Endodermal cell (in vitro differentiated cells): ENCODE measurements at regions not wholly inside any gene's neighbourhood (a gene's known extent, or its start where the extent isn't known, plus 50 kb on each side); places are given as distances from the start of the nearest gene placed in this dataset.

Source experiments
- DNase-seq: peaks from one replicate; pipeline ENCODE4 v3.0.0-alpha.2; 2017
- H3K27ac ChIP-seq: 2 replicates; pipeline ENCODE4 v1.5.1; 2013; ENCODE audit warnings: mild to moderate bottlenecking, low read depth, low read length, moderate library complexity
- H3K27me3 ChIP-seq: 2 replicates; pipeline ENCODE4 v1.6.1; 2013; ENCODE audit warnings: mild to moderate bottlenecking, low read length, moderate library complexity; ENCODE audit not compliant: insufficient read depth, control insufficient read depth, poor library complexity, severe bottlenecking
- H3K36me3 ChIP-seq: 2 replicates; pipeline ENCODE4 v1.7.0; 2013; ENCODE audit warnings: mild to moderate bottlenecking, low read length, moderate library complexity; ENCODE audit not compliant: control insufficient read depth, insufficient read depth
- H3K4me1 ChIP-seq: one replicate; pipeline ENCODE4 v1.7.0; 2013; ENCODE audit warnings: low read length; ENCODE audit not compliant: control insufficient read depth, insufficient read depth
- H3K4me3 ChIP-seq: 2 replicates; pipeline ENCODE4 v1.5.1; 2013; ENCODE audit warnings: mild to moderate bottlenecking, low read length, moderate library complexity
- H3K9ac ChIP-seq: 2 replicates; pipeline ENCODE4 v1.6.1; 2013; ENCODE audit warnings: mild to moderate bottlenecking, low read length, moderate library complexity; ENCODE audit not compliant: poor library complexity, severe bottlenecking; ENCODE audit errors: extremely low read depth
- H3K9me3 ChIP-seq: 2 replicates; pipeline ENCODE4 v1.6.1; 2013; ENCODE audit warnings: mild to moderate bottlenecking, low read length, moderate library complexity; ENCODE audit not compliant: control insufficient read depth
- H3K27ac Mint-ChIP-seq: 2 replicates; pipeline ENCODE4 v1.8.0; 2020; ENCODE audit warnings: mixed read lengths
- H3K27me3 Mint-ChIP-seq: 2 replicates; pipeline ENCODE4 v1.8.0; 2021; ENCODE audit warnings: mild to moderate bottlenecking, mixed read lengths; ENCODE audit not compliant: insufficient read depth
- H3K36me3 Mint-ChIP-seq: 2 replicates; pipeline ENCODE4 v1.8.0; 2020; ENCODE audit warnings: low read depth, mixed read lengths
- H3K4me1 Mint-ChIP-seq: 2 replicates; pipeline ENCODE4 v1.8.0; 2020; ENCODE audit warnings: mixed read lengths
- H3K4me3 Mint-ChIP-seq: 2 replicates; pipeline ENCODE4 v1.8.0; 2020; ENCODE audit warnings: mild to moderate bottlenecking, moderate library complexity, mixed read lengths
- H3K9me3 Mint-ChIP-seq: 2 replicates; pipeline ENCODE4 v1.8.0; 2020; ENCODE audit warnings: mild to moderate bottlenecking, mixed read lengths
- CTCF ChIP-seq: fragments of 200-600 bp; sonication (generic); conservative IDR thresholded peaks from 2 replicates; pipeline ENCODE4 v1.5.0; 2021; ENCODE audit warnings: antibody characterized with exemption, mild to moderate bottlenecking
- WGBS, 2 experiments: methylation state at CpG; one replicate each; pipeline versions ENCODE4 v1.1.5 to v1.1.7; 2013; ENCODE audit warnings: missing lambda C conversion rate in 2 of 2, mixed read lengths in 1 of 2; ENCODE audit not compliant: insufficient coverage in 1 of 2, insufficient read length in 1 of 2; 5-methylcytosine and 5-hydroxymethylcytosine counted together

GRCh38 chr15:99473981-99474906 lies 91.5 kb upstream of the MEF2A start:
- peak overlapping the region; percentile 34 for H3K27ac ChIP-seq
- no peak for DNase-seq
- Mint-ChIP-seq H3K4me1 (peaks cover 7% of the 10 kb centered on the region), H3K36me3 (no peaks in the 10 kb centered on the region), H3K4me3 (no peak overlapping the region), H3K9me3 (no peaks in the 10 kb centered on the region), H3K27me3 (no peaks in the 10 kb centered on the region), H3K27ac (no peak overlapping the region)
- no peak overlapping the region for H3K9ac ChIP-seq
- no peaks in the 10 kb centered on the region for H3K27me3 ChIP-seq
- no peaks in the 10 kb centered on the region for H3K4me1 ChIP-seq
- WGBS, 2 experiments: 95 to 96% methylated on average over 18 to 24 of the region's 24 CpGs
- no peak for TF ChIP-seq CTCF
- no peaks in the 10 kb centered on the region for H3K36me3 ChIP-seq
- no peaks in the 10 kb centered on the region for H3K9me3 ChIP-seq
- no peak overlapping the region for H3K4me3 ChIP-seq

- Histone ChIP-seq H3K9ac (no peak overlapping the region), H3K36me3 (no peaks in the 10 kb centered on the region), H3K4me3 (no peak overlapping the region), H3K27me3 (no peaks in the 10 kb centered on the region), H3K9me3 (no peaks in the 10 kb centered on the region), H3K27ac (peak overlapping the region; percentile 32), H3K4me1 (no peaks in the 10 kb centered on the region)
- 92 to 94% methylated on average over 13 to 25 of the region's 25 CpGs for WGBS, 2 experiments
- Mint-ChIP-seq H3K4me1 (peaks cover 7% of the 10 kb centered on the region), H3K36me3 (no peaks in the 10 kb centered on the region), H3K27ac (no peak overlapping the region), H3K27me3 (no peaks in the 10 kb centered on the region), H3K9me3 (no peaks in the 10 kb centered on the region), H3K4me3 (no peak overlapping the region)
- no peak for TF ChIP-seq CTCF
- DNase-seq: no peak
Observed at GRCh38 chr15:99474909-99475753, 90.7 kb upstream of the MEF2A start.

DNA sequence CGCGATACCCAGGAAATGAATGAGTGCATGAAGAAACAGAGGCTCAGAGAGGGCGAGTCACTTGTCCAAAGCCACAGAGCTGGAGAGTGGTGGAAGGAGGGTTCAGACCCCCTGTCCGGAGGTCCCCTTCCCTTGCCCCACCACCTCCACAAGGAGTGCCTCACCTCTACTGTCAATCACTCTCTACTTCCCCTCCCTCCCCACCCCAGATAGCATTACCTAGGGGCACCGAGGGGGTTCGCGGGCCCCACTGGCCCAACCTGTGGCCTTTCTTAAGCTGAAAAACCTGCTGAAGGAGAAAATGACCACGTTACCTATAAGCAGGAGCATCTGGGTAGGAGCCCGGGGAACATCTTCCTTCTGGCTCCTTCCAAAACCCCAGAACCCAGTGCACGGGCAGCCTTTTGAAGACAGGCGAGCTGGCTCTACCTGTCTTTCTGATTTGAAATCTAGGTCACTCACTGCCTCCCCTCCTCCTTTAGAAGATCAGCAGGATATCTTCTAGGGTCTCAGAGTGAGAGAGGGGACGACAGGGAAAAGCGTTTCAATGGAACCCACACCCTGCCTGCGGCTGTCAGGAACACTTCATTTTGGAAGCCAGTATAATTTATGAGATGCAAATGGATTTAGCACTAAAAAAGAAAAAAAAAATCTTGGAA lies 89.9 kb upstream of the MEF2A start:
- Histone ChIP-seq H3K36me3 (no peaks in the 10 kb centered on the region), H3K27me3 (no peaks in the 10 kb centered on the region), H3K9me3 (no peaks in the 10 kb centered on the region), H3K9ac (no peak overlapping the region), H3K4me3 (no peak overlapping the region), H3K27ac (no peak overlapping the region), H3K4me1 (no peaks in the 10 kb centered on the region)
- no peak for DNase-seq
- H3K27ac Mint-ChIP-seq: no peak overlapping the region
- H3K36me3 Mint-ChIP-seq: no peaks in the 10 kb centered on the region
- no peaks in the 10 kb centered on the region for H3K9me3 Mint-ChIP-seq
- peaks cover 7% of the 10 kb centered on the region for H3K4me1 Mint-ChIP-seq
- no peak for TF ChIP-seq CTCF
- H3K27me3 Mint-ChIP-seq: no peaks in the 10 kb centered on the region
- no peak overlapping the region for H3K4me3 Mint-ChIP-seq
- 92 to 93% methylated on average over 10 to 14 of the region's 14 CpGs for WGBS, 2 experiments
